DND-41 (cell line): ENCODE measurements at regions not wholly inside any gene's neighbourhood (a gene's known extent, or its start where the extent isn't known, plus 50 kb on each side); places are given as distances from the start of the nearest gene placed in this dataset.

ENCODE experiments used
- ATAC-seq: fragments of 200-7000 bp; cut with Tn5 transposase; 3 replicates; pipeline ENCODE4 v1.9.1; 2021; ENCODE audit warnings: low read depth; ENCODE audit not compliant: insufficient read depth
- DNase-seq: peaks from one replicate; pipeline ENCODE4 v3.0.0-alpha.2; 2020
- H2AFZ ChIP-seq: 2 replicates; pipeline ENCODE4 v1.6.0; 2012; ENCODE audit warnings: low read depth, low read length
- H3K27ac ChIP-seq: 2 replicates; pipeline ENCODE4 v1.5.1; 2012; ENCODE audit warnings: low read length, inconsistent platforms
- H3K27me3 ChIP-seq: fragments of 200-600 bp; sonication (generic); 2 replicates; pipeline ENCODE4 v1.6.0; 2012; ENCODE audit warnings: low read length, mild to moderate bottlenecking, inconsistent platforms; ENCODE audit not compliant: insufficient read depth, poor library complexity
- H3K36me3 ChIP-seq: 2 replicates; pipeline ENCODE4 v1.5.1; 2012; ENCODE audit warnings: low read length, inconsistent platforms; ENCODE audit not compliant: insufficient read depth
- H3K4me1 ChIP-seq: 2 replicates; pipeline ENCODE4 v1.5.1; 2012; ENCODE audit warnings: mild to moderate bottlenecking, low read length; ENCODE audit not compliant: insufficient read depth
- H3K4me2 ChIP-seq: 2 replicates; pipeline ENCODE4 v1.6.0; 2012; ENCODE audit warnings: mild to moderate bottlenecking, moderate library complexity, low read length, inconsistent platforms; ENCODE audit not compliant: insufficient read depth
- H3K4me3 ChIP-seq, 2 experiments: fragments of 200-600 bp in 1 of 2; shearing (Covaris generic) in 1 of 2; 2 replicates each; pipeline ENCODE4 v1.5.1; 2012 to 2016; ENCODE audit warnings: inconsistent platforms in 2 of 2, low read length in 2 of 2, mild to moderate bottlenecking in 2 of 2, low read depth in 1 of 2, moderate library complexity in 1 of 2
- H3K79me2 ChIP-seq: 2 replicates; pipeline ENCODE4 v1.6.0; 2012; ENCODE audit warnings: low read length, inconsistent platforms; ENCODE audit not compliant: insufficient read depth
- H3K9ac ChIP-seq: 2 replicates; pipeline ENCODE4 v1.6.0; 2012; ENCODE audit warnings: low read depth, mild to moderate bottlenecking, inconsistent platforms, low read length, moderate library complexity
- H3K9me3 ChIP-seq: 2 replicates; pipeline ENCODE4 v1.5.1; 2012; ENCODE audit warnings: low read length, moderate library complexity, mild to moderate bottlenecking, inconsistent platforms; ENCODE audit not compliant: insufficient read depth, severe bottlenecking
- H4K20me1 ChIP-seq: 2 replicates; pipeline ENCODE4 v1.6.0; 2012; ENCODE audit warnings: low read length; ENCODE audit not compliant: insufficient read depth
- CTCF ChIP-seq: IDR thresholded peaks from 2 replicates; pipeline ENCODE4 v1.5.1; 2012; ENCODE audit warnings: borderline replicate concordance, low read length, moderate library complexity, mild to moderate bottlenecking; ENCODE audit not compliant: poor library complexity, severe bottlenecking; ENCODE audit errors: extremely low read depth
- EZH2 ChIP-seq: IDR thresholded peaks from 3 replicates; pipeline ENCODE4 v1.6.1; 2012; ENCODE audit warnings: borderline replicate concordance, low read depth, mild to moderate bottlenecking, moderate library complexity, low read length, inconsistent platforms; ENCODE audit not compliant: severe bottlenecking

GRCh38 chr12:125902991-125903390 lies 837.8 kb downstream of the AACS start:
- H3K4me1 ChIP-seq: no peaks in the 10 kb centered on the region
- H2AFZ ChIP-seq: no peak overlapping the region
- no peak overlapping the region for H3K4me2 ChIP-seq
- no peak overlapping the region for H3K27ac ChIP-seq
- TF ChIP-seq EZH2: no peak
- TF ChIP-seq CTCF: no peak
- no peaks in the 10 kb centered on the region for H4K20me1 ChIP-seq
- H3K36me3 ChIP-seq: no peaks in the 10 kb centered on the region
- DNase-seq (no peak), ATAC-seq (no peak)
- H3K9me3 ChIP-seq: no peaks in the 10 kb centered on the region
- no peak overlapping the region for H3K4me3 ChIP-seq
- H3K79me2 ChIP-seq: no peaks in the 10 kb centered on the region
- H3K27me3 ChIP-seq: no peaks in the 10 kb centered on the region
- H3K9ac ChIP-seq: no peak overlapping the region

GRCh38 chr12:125907351-125907750 lies 842.1 kb downstream of the AACS start:
- Histone ChIP-seq H3K36me3 (no peaks in the 10 kb centered on the region), H3K4me3 (no peak overlapping the region), H3K27me3 (no peaks in the 10 kb centered on the region), H3K9me3 (no peaks in the 10 kb centered on the region), H2AFZ (no peak overlapping the region), H3K27ac (no peak overlapping the region), H3K79me2 (no peaks in the 10 kb centered on the region), H3K4me1 (no peaks in the 10 kb centered on the region), H3K9ac (no peak overlapping the region), H3K4me2 (no peak overlapping the region), H4K20me1 (no peaks in the 10 kb centered on the region)
- DNase-seq (no peak), ATAC-seq (no peak)
- TF ChIP-seq CTCF (no peak), EZH2 (no peak)

- TF ChIP-seq CTCF: no peak
- TF ChIP-seq EZH2: no peak
- H3K79me2 ChIP-seq: no peaks in the 10 kb centered on the region
- H3K9ac ChIP-seq: no peak overlapping the region
- no peaks in the 10 kb centered on the region for H3K4me1 ChIP-seq
- H3K27me3 ChIP-seq: no peaks in the 10 kb centered on the region
- no peaks in the 10 kb centered on the region for H3K36me3 ChIP-seq
- no peak overlapping the region for H2AFZ ChIP-seq
- H4K20me1 ChIP-seq: no peaks in the 10 kb centered on the region
- H3K9me3 ChIP-seq: no peaks in the 10 kb centered on the region
- no peak overlapping the region for H3K27ac ChIP-seq
- DNase-seq (no peak), ATAC-seq (no peak)
- no peak overlapping the region for H3K4me2 ChIP-seq
- no peak overlapping the region for H3K4me3 ChIP-seq
These were observed 854.7 kb downstream of the AACS start for GRCh38 chr12:125919856-125920470.

- Histone ChIP-seq H3K9ac (no peak overlapping the region), H3K79me2 (no peaks in the 10 kb centered on the region), H3K4me1 (no peaks in the 10 kb centered on the region), H3K4me3 (no peak overlapping the region), H3K4me2 (no peak overlapping the region), H3K27me3 (no peaks in the 10 kb centered on the region), H3K36me3 (no peaks in the 10 kb centered on the region), H2AFZ (no peak overlapping the region), H4K20me1 (no peaks in the 10 kb centered on the region), H3K9me3 (no peaks in the 10 kb centered on the region), H3K27ac (no peak overlapping the region)
- DNase-seq (no peak), ATAC-seq (no peak)
- TF ChIP-seq CTCF (no peak), EZH2 (no peak)
These were observed 857.1 kb downstream of the AACS start for GRCh38 chr12:125922330-125922729.
